OCI-LY1 (cell line): ENCODE measurements at regions not wholly inside any gene's neighbourhood (a gene's known extent, or its start where the extent isn't known, plus 50 kb on each side); places are given as distances from the start of the nearest gene placed in this dataset.
"Not testable (repeated sequence)": the region's sequence is repeated elsewhere in the genome, so short reads cannot be mapped to it uniquely, and the experiment has no call there.

Experiments used
- H2AFZ ChIP-seq: fragments of 200-600 bp; sonication (generic), shearing (Covaris generic); 2 replicates; pipeline ENCODE4 v1.6.0; 2014; ENCODE audit warnings: antibody characterized with exemption, mild to moderate bottlenecking, low read length
- H3F3A ChIP-seq: fragments of 200-600 bp; sonication (generic), shearing (Covaris generic); 2 replicates; pipeline ENCODE4 v1.6.0; 2014; ENCODE audit warnings: mild to moderate bottlenecking, antibody characterized with exemption, low read length, moderate library complexity; ENCODE audit not compliant: insufficient read depth
- H3K27ac ChIP-seq: fragments of 200-600 bp; sonication (generic); 2 replicates; pipeline ENCODE4 v1.5.1; 2014; ENCODE audit warnings: low read length, mixed run types, mild to moderate bottlenecking, low read depth; ENCODE audit not compliant: poor library complexity, severe bottlenecking
- H3K27me3 ChIP-seq: fragments of 200-600 bp; sonication (generic); 2 replicates; pipeline ENCODE4 v1.6.0; 2014; ENCODE audit warnings: antibody characterized with exemption, mild to moderate bottlenecking, low read length, moderate library complexity; ENCODE audit not compliant: insufficient read depth
- H3K36me3 ChIP-seq: fragments of 200-600 bp; sonication (generic); 2 replicates; pipeline ENCODE4 v1.6.1; 2014; ENCODE audit warnings: mild to moderate bottlenecking, antibody characterized with exemption, low read length, moderate library complexity, mixed read lengths; ENCODE audit not compliant: insufficient read depth
- H3K4me1 ChIP-seq: fragments of 200-600 bp; sonication (generic); 2 replicates; pipeline ENCODE4 v1.5.1; 2014; ENCODE audit warnings: mild to moderate bottlenecking, low read length, moderate library complexity; ENCODE audit not compliant: insufficient read depth, severe bottlenecking
- H3K4me2 ChIP-seq: fragments of 200-600 bp; sonication (generic), shearing (Covaris generic); 2 replicates; pipeline ENCODE4 v1.6.1; 2014; ENCODE audit warnings: low read length
- H3K4me3 ChIP-seq: fragments of 200-600 bp; sonication (generic); 2 replicates; pipeline ENCODE4 v1.5.1; 2014; ENCODE audit warnings: low read length, low read depth, mild to moderate bottlenecking, mixed read lengths; ENCODE audit not compliant: poor library complexity, severe bottlenecking
- H3K79me2 ChIP-seq: fragments of 200-600 bp; shearing (Covaris generic); 2 replicates; pipeline ENCODE4 v1.6.1; 2016; ENCODE audit warnings: mixed run types, low read length, mixed read lengths; ENCODE audit not compliant: insufficient read depth
- H3K9ac ChIP-seq: fragments of 200-600 bp; sonication (generic), shearing (Covaris generic); 2 replicates; pipeline ENCODE4 v1.6.1; 2014; ENCODE audit warnings: mild to moderate bottlenecking, low read length, mixed read lengths
- H3K9me2 ChIP-seq: fragments of 200-600 bp; sonication (generic), shearing (Covaris generic); 2 replicates; pipeline ENCODE4 v1.6.1; 2014; ENCODE audit warnings: low read depth, mild to moderate bottlenecking, low read length, mixed read lengths
- H3K9me3 ChIP-seq: fragments of 200-600 bp; shearing (Covaris generic); 2 replicates; pipeline ENCODE4 v1.6.1; 2014; ENCODE audit warnings: low read length, mixed read lengths
- H4K20me1 ChIP-seq: fragments of 200-600 bp; sonication (generic), shearing (Covaris generic); 2 replicates; pipeline ENCODE4 v1.6.0; 2016; ENCODE audit warnings: mild to moderate bottlenecking, low read length; ENCODE audit not compliant: insufficient read depth
- EZH2 ChIP-seq: fragments of 200-600 bp; sonication (generic), shearing (Covaris generic); IDR thresholded peaks from 2 replicates; pipeline ENCODE4 v1.8.0; 2017; ENCODE audit warnings: borderline replicate concordance, mixed run types, mild to moderate bottlenecking, antibody characterized with exemption, low read length, moderate library complexity, mixed read lengths
- TF ChIP-seq, protein P1 (sequence below): fragments of 200-600 bp; sonication (generic), shearing (Covaris generic); IDR thresholded peaks from 2 replicates; pipeline ENCODE4 v1.5.1; 2017; ENCODE audit warnings: mild to moderate bottlenecking, antibody characterized with exemption, low read length, moderate library complexity, mixed read lengths

DNA sequence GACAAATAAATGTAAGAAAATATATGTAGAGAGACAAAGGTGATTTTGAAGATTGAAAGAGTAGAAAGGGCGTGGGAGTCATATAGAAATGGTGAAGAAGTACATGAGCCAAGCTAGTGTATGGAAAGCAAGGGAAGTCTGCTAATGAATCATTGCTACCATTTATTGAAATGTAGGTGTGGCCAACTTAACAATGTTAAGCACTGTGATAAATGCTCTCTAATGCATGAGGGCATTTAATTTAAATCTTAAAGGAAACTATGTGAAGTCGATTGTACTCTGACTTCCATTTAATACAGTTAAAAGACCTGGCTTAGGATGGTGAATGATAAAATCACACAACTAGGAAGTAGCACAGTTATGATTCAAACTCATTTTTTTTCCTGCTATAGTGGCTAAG lies 219.9 kb downstream of the CASP12 start:
- Histone ChIP-seq H3K9me3 (no peaks in the 10 kb centered on the region), H3K27ac (no peak overlapping the region), H3F3A (no peaks in the 10 kb centered on the region), H3K4me1 (no peaks in the 10 kb centered on the region), H3K9me2 (no peaks in the 10 kb centered on the region), H3K4me2 (no peak overlapping the region), H3K36me3 (no peaks in the 10 kb centered on the region), H2AFZ (no peak overlapping the region), H3K79me2 (no peaks in the 10 kb centered on the region), H3K27me3 (no peaks in the 10 kb centered on the region), H4K20me1 (no peaks in the 10 kb centered on the region), H3K4me3 (no peak overlapping the region), H3K9ac (no peak overlapping the region)
- TF ChIP-seq, protein P1, sequence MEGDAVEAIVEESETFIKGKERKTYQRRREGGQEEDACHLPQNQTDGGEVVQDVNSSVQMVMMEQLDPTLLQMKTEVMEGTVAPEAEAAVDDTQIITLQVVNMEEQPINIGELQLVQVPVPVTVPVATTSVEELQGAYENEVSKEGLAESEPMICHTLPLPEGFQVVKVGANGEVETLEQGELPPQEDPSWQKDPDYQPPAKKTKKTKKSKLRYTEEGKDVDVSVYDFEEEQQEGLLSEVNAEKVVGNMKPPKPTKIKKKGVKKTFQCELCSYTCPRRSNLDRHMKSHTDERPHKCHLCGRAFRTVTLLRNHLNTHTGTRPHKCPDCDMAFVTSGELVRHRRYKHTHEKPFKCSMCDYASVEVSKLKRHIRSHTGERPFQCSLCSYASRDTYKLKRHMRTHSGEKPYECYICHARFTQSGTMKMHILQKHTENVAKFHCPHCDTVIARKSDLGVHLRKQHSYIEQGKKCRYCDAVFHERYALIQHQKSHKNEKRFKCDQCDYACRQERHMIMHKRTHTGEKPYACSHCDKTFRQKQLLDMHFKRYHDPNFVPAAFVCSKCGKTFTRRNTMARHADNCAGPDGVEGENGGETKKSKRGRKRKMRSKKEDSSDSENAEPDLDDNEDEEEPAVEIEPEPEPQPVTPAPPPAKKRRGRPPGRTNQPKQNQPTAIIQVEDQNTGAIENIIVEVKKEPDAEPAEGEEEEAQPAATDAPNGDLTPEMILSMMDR = no peak
- no peak for TF ChIP-seq EZH2

DNA sequence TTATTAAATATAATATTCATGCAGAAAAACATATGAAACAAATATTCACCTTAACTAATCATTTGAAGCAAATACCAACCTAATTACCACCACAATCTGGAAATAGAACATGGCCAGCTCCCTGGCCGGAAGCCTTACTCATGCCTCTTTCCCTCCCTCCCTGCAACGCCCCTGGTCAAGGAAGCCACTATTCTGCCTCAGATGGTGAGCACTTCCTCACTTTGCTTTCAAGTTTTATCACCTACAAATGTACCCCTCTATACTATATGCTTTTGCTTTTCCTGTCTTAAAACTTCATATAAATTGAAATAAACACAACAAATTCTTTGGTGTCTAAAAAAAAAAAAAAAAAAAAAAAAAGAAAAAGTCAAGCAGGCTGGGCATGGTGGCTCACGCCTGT lies 221.2 kb downstream of the CASP12 start:
- H3K9ac ChIP-seq, H4K20me1 ChIP-seq, H2AFZ ChIP-seq, H3K27ac ChIP-seq, H3K4me2 ChIP-seq, H3K4me1 ChIP-seq, H3K79me2 ChIP-seq, H3K9me3 ChIP-seq, H3K36me3 ChIP-seq, H3K27me3 ChIP-seq, H3F3A ChIP-seq, H3K9me2 ChIP-seq, H3K4me3 ChIP-seq: not testable (repeated sequence)

DNA sequence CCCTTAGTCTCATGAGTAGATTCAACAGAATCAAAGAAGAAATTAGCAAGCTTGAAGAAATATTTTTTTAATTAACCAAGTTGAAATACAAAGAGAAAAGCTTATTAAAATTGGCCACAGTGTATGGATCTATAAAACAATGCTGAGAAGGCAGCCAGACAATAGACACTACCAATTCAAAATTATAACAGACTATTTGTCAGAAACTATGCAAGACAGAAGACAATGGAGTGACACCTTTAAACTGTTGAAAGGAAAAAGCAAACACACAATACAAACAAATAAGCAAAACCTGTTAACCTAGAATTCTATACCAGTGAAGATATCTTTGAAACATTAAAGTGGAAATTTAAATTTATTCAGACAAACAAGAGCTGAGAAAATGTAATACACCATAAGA lies 225.4 kb downstream of the CASP12 start:
- Histone ChIP-seq H3K27me3 (no peaks in the 10 kb centered on the region), H3K9ac (no peak overlapping the region), H3K4me3 (no peak overlapping the region), H3K9me2 (no peaks in the 10 kb centered on the region), H3K9me3 (no peaks in the 10 kb centered on the region), H3F3A (no peaks in the 10 kb centered on the region), H4K20me1 (no peaks in the 10 kb centered on the region), H3K4me2 (no peak overlapping the region), H3K4me1 (no peaks in the 10 kb centered on the region), H3K79me2 (no peaks in the 10 kb centered on the region), H3K36me3 (no peaks in the 10 kb centered on the region), H2AFZ (no peak overlapping the region), H3K27ac (no peak overlapping the region)
- TF ChIP-seq, protein P1 = no peak
- TF ChIP-seq EZH2 = no peak

DNA sequence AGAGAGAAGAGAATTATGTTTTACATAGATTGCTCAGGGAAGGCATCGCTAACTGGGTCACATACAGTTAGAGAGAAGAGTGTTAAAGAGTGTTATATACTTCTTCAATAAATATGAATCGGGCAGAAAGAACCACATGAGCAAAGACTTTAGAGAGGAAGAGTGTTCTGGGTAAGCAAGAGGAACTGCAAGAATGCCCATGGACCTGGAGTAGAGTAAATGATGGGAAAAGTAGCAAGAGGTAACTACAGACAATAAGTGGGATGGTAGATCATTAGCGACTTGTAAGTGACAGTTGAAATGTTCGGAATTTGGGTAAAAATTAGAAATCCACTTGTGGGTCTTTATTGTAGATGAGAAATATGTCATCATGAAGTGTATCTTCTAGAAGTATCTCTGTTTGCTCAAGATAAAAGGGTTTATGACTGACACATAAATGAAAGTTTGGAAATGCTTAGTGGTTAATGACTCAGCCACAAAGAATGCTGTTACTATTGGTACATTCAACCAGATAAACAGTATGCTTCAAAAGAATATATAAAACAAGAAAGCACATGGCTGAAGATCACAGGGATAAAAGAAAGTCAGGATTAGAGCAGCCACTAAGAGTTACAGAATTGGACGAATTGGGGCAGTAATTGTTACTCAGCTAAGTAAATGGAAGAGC lies 229.3 kb downstream of the CASP12 start:
- H3F3A ChIP-seq = no peaks in the 10 kb centered on the region
- no peaks in the 10 kb centered on the region for H3K9me2 ChIP-seq
- no peak overlapping the region for H3K4me3 ChIP-seq
- H3K27ac ChIP-seq = no peak overlapping the region
- H3K4me1 ChIP-seq = no peaks in the 10 kb centered on the region
- H2AFZ ChIP-seq = no peak overlapping the region
- H3K36me3 ChIP-seq = no peaks in the 10 kb centered on the region
- H3K4me2 ChIP-seq = no peak overlapping the region
- H3K9me3 ChIP-seq = no peaks in the 10 kb centered on the region
- TF ChIP-seq EZH2 = no peak
- TF ChIP-seq, protein P1 = no peak
- no peaks in the 10 kb centered on the region for H3K79me2 ChIP-seq
- no peaks in the 10 kb centered on the region for H3K27me3 ChIP-seq
- H3K9ac ChIP-seq = no peak overlapping the region
- H4K20me1 ChIP-seq = no peaks in the 10 kb centered on the region
